Vagina (tissue), 2 donors: ENCODE measurements at regions not wholly inside any gene's neighbourhood (a gene's known extent, or its start where the extent isn't known, plus 50 kb on each side); places are given as distances from the start of the nearest gene placed in this dataset.

Experiments
- POLR2A ChIP-seq, 2 donors: fragments of 450-650 bp; IDR thresholded peaks; one replicate each; pipeline ENCODE4 v1.6.1; 2017; ENCODE audit warnings: antibody characterized with exemption in 2 of 2, mild to moderate bottlenecking in 2 of 2, moderate library complexity in 2 of 2
- TF ChIP-seq, protein P1 (sequence below), 3 experiments: fragments of 450-650 bp in 2 of 3; fragments of 200-600 bp in 1 of 3; sonication (generic) in 1 of 3; IDR thresholded peaks; one replicate each; pipeline ENCODE4 v1.5.1; 2017 to 2019; ENCODE audit warnings: antibody characterized with exemption in 3 of 3, mild to moderate bottlenecking in 2 of 3, moderate library complexity in 2 of 3

DNA sequence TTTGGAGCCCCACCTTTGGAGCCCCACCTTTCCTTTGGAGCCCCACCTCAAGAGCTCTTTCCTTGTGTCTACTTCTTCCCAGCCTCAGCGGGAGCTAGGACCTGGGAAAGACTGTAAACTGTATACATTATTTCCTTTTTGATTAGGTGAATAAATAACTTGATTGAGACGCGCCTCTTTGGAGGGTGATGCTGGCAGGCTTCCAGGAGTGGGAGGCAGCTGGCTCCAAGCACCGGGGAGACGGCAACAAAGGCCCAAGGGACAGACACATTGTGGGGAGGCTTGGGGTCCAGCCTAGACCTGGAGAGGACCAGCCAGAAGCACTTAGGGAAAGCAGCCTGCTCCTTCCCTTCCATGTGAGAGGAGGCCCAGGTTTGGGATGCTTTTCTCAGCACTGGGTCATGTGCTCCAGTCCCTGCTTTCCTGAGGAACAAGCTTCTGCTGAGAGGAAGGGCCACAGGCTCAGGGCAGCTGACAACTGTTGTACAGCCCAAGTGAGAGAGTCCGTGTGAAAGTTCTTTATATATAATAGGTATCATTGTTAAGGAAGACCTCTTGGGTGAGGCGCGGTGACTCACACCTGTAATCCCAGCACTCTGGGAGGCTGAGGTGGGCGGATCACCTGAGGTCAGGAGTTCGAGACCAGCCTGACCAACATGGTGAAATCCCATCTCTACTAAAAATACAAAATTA, 297.2 kb upstream of the SLC14A2 start:
- TF ChIP-seq, protein P1, sequence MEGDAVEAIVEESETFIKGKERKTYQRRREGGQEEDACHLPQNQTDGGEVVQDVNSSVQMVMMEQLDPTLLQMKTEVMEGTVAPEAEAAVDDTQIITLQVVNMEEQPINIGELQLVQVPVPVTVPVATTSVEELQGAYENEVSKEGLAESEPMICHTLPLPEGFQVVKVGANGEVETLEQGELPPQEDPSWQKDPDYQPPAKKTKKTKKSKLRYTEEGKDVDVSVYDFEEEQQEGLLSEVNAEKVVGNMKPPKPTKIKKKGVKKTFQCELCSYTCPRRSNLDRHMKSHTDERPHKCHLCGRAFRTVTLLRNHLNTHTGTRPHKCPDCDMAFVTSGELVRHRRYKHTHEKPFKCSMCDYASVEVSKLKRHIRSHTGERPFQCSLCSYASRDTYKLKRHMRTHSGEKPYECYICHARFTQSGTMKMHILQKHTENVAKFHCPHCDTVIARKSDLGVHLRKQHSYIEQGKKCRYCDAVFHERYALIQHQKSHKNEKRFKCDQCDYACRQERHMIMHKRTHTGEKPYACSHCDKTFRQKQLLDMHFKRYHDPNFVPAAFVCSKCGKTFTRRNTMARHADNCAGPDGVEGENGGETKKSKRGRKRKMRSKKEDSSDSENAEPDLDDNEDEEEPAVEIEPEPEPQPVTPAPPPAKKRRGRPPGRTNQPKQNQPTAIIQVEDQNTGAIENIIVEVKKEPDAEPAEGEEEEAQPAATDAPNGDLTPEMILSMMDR (IDR thresholded peaks at IDR 0.05): no peak
- no peak for TF ChIP-seq POLR2A (IDR thresholded peaks at IDR 0.05)
